Pons (tissue), 1 donor: ENCODE measurements at regions not wholly inside any gene's neighbourhood (a gene's known extent, or its start where the extent isn't known, plus 50 kb on each side); places are given as distances from the start of the nearest gene placed in this dataset.

Source experiments
- DNase-seq: peaks from one replicate; pipeline ENCODE4 v3.0.0-alpha.2; 2016; ENCODE audit warnings: low spot score

- no peak for DNase-seq
Observed at GRCh38 chr6:12383448-12383847, 93.3 kb downstream of the EDN1 start.

- no peak for DNase-seq
Observed at GRCh38 chr6:12384357-12384912, 94.3 kb downstream of the EDN1 start.

GRCh38 chr6:12385316-12385715, 95.2 kb downstream of the EDN1 start:
- DNase-seq: no peak

- no peak for DNase-seq
Observed at GRCh38 chr6:12386816-12387215, 96.7 kb downstream of the EDN1 start.

- no peak for DNase-seq
Observed at GRCh38 chr6:12391472-12391871, 101.3 kb downstream of the EDN1 start.

GRCh38 chr6:12392490-12392889, 102.3 kb downstream of the EDN1 start:
- no peak for DNase-seq

- no peak for DNase-seq
Observed at GRCh38 chr6:12393100-12393499, 102.9 kb downstream of the EDN1 start.

GRCh38 chr6:12394170-12394569, 104.0 kb downstream of the EDN1 start:
- no peak for DNase-seq

- no peak for DNase-seq
Observed at GRCh38 chr6:12395898-12396297, 105.7 kb downstream of the EDN1 start.

GRCh38 chr6:12401200-12401599, 111.0 kb downstream of the EDN1 start:
- DNase-seq: no peak

- no peak for DNase-seq
Observed at GRCh38 chr6:12403201-12403826, 113.2 kb downstream of the EDN1 start.

- no peak for DNase-seq
Observed at GRCh38 chr6:12403947-12404647, 113.9 kb downstream of the EDN1 start.

GRCh38 chr6:12404651-12405050, 114.5 kb downstream of the EDN1 start:
- DNase-seq: no peak

GRCh38 chr6:12408752-12409151, 118.6 kb downstream of the EDN1 start:
- no peak for DNase-seq

- DNase-seq: no peak
Observed at GRCh38 chr6:12410946-12411345, 120.8 kb downstream of the EDN1 start.

GRCh38 chr6:12414096-12414675, 124.0 kb downstream of the EDN1 start:
- no peak for DNase-seq

GRCh38 chr6:12415980-12416598, 125.9 kb downstream of the EDN1 start:
- no peak for DNase-seq

GRCh38 chr6:12417191-12417590, 127.0 kb downstream of the EDN1 start:
- no peak for DNase-seq

GRCh38 chr6:12418946-12419345, 128.8 kb downstream of the EDN1 start:
- DNase-seq: no peak

- DNase-seq: no peak
Observed at GRCh38 chr6:12419631-12420272, 129.6 kb downstream of the EDN1 start.

- DNase-seq: no peak
Observed at GRCh38 chr6:12420626-12421025, 130.5 kb downstream of the EDN1 start.

- DNase-seq: no peak
Observed at GRCh38 chr6:12421596-12421995, 131.4 kb downstream of the EDN1 start.
